HG02610 (cell line): ENCODE measurements at regions not wholly inside any gene's neighbourhood (a gene's known extent, or its start where the extent isn't known, plus 50 kb on each side); places are given as distances from the start of the nearest gene placed in this dataset.
"Not testable (repeated sequence)": the region's sequence is repeated elsewhere in the genome, so short reads cannot be mapped to it uniquely, and the experiment has no call there.

ENCODE experiments used
- ATAC-seq: cut with Tn5 transposase; IDR thresholded peaks from one replicate; pipeline ENCODE4 v1.9.1; 2021; ENCODE audit warnings: mild to moderate bottlenecking, moderate library complexity; ENCODE audit not compliant: unreplicated experiment

GRCh38 chr4:169342906-169343564 lies 72.3 kb upstream of the SH3RF1 start:
- ATAC-seq: no peak

GRCh38 chr4:169342159-169342860 lies 71.6 kb upstream of the SH3RF1 start:
- ATAC-seq: no peak

GRCh38 chr4:169341490-169341889 lies 70.7 kb upstream of the SH3RF1 start:
- ATAC-seq: peak; percentile 88

DNA sequence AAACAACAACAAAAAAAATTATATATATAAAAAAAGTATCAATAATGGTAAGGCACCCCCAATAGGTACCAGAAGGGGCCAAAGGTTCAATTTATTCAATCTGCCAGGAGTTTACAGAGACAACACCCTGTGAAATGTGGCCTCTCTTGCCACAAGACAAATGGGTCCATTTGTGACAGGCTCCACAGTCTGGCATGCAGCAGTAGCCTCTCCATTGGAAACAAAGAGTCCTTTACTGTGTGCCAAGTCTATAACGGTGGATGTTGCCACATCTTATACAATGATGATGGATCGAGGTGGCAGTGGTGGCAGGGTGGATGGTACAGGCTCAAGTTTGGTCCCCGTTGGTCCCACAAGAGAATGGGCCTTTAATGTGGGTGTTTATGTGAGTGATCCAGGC lies 70.1 kb upstream of the SH3RF1 start:
- ATAC-seq: no peak

GRCh38 chr4:169338241-169338640 lies 67.5 kb upstream of the SH3RF1 start:
- ATAC-seq: no peak

DNA sequence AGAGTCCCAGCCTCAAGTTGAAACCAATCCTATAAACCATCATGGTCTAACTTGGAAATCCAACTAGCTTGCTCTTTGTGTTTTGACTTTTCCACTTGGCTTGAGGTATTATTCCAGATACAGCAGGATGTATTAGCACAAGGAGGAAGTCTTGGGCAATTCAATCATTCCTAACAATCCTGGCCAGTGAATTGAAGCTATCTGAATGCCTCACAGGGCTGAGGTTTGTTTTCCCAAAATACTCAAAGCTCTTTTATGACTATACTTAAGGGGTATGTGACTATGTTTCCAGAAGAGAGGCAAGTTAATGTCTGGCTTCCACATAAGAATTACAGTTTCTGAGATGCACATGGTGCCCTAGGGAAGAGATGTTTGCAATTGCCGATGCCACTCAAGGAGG lies 66.8 kb upstream of the SH3RF1 start:
- ATAC-seq: no peak

DNA sequence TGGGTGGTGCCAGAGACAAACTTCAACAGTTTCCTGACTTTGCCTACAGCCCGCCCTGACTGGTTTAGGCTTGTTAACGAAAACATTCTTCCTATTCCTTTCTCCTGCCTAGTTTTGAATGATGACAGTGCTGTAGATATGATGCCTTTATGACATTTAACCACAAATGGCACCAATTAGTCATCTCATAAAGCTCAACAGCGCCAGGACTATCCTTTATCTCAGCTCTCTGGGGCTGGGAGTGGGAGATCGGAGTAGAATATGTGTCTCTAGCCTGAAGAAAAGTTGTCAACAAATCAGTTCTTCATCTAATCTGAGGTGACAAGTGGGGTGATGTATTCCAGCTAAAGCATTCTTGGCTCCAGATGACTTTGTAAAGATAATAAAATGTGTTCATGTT lies 64.6 kb upstream of the SH3RF1 start:
- no peak for ATAC-seq

GRCh38 chr4:169334335-169334734 lies 63.6 kb upstream of the SH3RF1 start:
- ATAC-seq: no peak

GRCh38 chr4:169333265-169333664 lies 62.5 kb upstream of the SH3RF1 start:
- no peak for ATAC-seq

- ATAC-seq: no peak
These were observed 61.8 kb upstream of the SH3RF1 start for GRCh38 chr4:169332583-169332982.

- no peak for ATAC-seq
These were observed 60.1 kb upstream of the SH3RF1 start for GRCh38 chr4:169330811-169331210.

- ATAC-seq: no peak
These were observed 59.3 kb upstream of the SH3RF1 start for GRCh38 chr4:169330095-169330494.

- no peak for ATAC-seq
These were observed 57.2 kb upstream of the SH3RF1 start for GRCh38 chr4:169327951-169328350.

DNA sequence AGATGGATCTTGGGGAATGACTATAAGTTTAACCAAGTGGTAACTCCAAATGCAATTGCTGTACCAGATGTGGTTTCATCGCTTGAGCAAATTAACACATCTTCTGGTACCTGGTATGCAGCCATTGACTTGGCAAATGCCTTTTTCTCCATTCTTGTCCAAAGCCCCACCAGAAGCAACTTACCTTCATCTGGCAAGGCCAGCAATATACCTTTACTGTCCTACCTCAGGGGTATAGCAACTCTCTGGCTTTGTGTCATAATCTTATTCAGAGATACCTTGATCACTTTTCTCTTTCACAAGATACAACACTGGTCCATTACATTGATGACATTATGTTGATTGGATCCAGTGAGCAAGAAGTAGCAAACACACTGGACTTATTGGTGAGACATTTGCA lies 53.2 kb upstream of the SH3RF1 start:
- ATAC-seq: not testable (repeated sequence)

GRCh38 chr4:169322833-169323232 lies 52.1 kb upstream of the SH3RF1 start:
- ATAC-seq: not testable (repeated sequence)
